SK-N-MC (cell line): ENCODE measurements at regions not wholly inside any gene's neighbourhood (a gene's known extent, or its start where the extent isn't known, plus 50 kb on each side); places are given as distances from the start of the nearest gene placed in this dataset.

ENCODE experiments used
- EZH2 ChIP-seq: fragments of 200-600 bp; sonication (generic); IDR thresholded peaks from one replicate; pipeline ENCODE4 v1.6.1; 2017; ENCODE audit warnings: antibody characterized with exemption
- POLR2AphosphoS5 ChIP-seq: IDR thresholded peaks from 2 replicates; pipeline ENCODE4 v1.6.1; 2012; ENCODE audit warnings: mild to moderate bottlenecking, low read depth, low read length, borderline replicate concordance

DNA sequence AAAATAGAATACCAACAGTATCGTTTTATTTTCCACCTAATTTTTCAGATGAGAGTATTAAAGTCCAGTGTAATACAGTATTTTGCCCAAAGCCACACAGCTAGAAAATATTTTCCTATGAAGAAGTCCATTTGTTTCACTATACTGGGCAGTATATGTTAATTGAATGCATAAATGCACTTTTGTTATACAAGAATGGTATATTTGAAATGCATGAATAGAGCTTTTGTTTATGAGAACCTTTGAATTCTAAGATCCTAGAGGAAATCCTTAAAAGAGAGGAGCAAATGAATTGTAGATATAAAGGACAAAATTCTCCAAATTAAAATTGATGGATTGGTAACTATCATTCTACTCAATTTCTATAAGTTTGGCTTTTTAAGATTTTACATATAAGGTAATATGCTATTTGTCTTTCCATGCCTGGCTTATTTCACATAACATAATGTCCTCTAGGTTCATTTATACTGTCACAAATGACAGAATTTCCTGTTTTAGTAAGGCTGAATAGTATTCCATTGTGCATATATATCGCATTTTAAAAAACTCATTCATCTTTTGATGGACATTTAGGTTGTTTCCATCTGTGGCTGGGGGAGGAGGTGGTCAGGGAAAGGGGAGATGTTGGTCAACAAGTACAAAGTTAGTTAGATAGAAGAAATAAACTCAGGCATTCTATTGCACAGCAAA is 136.6 kb upstream of the DCN start:
- TF ChIP-seq POLR2AphosphoS5 = no peak
- no peak for TF ChIP-seq EZH2
